Calu3 (cell line): ENCODE measurements at regions not wholly inside any gene's neighbourhood (a gene's known extent, or its start where the extent isn't known, plus 50 kb on each side); places are given as distances from the start of the nearest gene placed in this dataset.
"Not testable (repeated sequence)": the region's sequence is repeated elsewhere in the genome, so short reads cannot be mapped to it uniquely, and the experiment has no call there.

Experiments
- BruUV-seq: library from RNA; stranded (reverse); fragments of 400-500 nt; replicated peaks from 2 replicates; lab custom pipeline; 2021; lab: Mats Ljungman, UMichigan
- CTCF ChIA-PET: fragments of 300-600 bp; sonication (Branson Sonifier 250); formaldehyde crosslinking; loops from one replicate; lab custom pipeline; 2022; ENCODE audit warnings: antibody characterized with exemption; lab: Charles Lee
- DNase-seq: peaks from one replicate; pipeline ENCODE4 v3.0.0; 2022
- H3K27ac Mint-ChIP-seq: one replicate; pipeline ENCODE4 v1.8.0; 2022; ENCODE audit warnings: mixed read lengths; ENCODE audit not compliant: unreplicated experiment
- H3K27me3 Mint-ChIP-seq: one replicate; pipeline ENCODE4 v1.8.0; 2022; ENCODE audit warnings: mixed read lengths; ENCODE audit not compliant: unreplicated experiment
- H3K36me3 Mint-ChIP-seq: one replicate; pipeline ENCODE4 v1.8.0; 2022; ENCODE audit warnings: mild to moderate bottlenecking, moderate library complexity, mixed read lengths; ENCODE audit not compliant: insufficient read depth, unreplicated experiment
- H3K4me1 Mint-ChIP-seq: one replicate; pipeline ENCODE4 v1.8.0; 2022; ENCODE audit warnings: mild to moderate bottlenecking, low read depth, mixed read lengths; ENCODE audit not compliant: unreplicated experiment
- H3K4me3 Mint-ChIP-seq: one replicate; pipeline ENCODE4 v1.8.0; 2022; ENCODE audit warnings: mild to moderate bottlenecking, low read depth, moderate library complexity, mixed read lengths; ENCODE audit not compliant: unreplicated experiment
- H3K9me3 Mint-ChIP-seq: one replicate; pipeline ENCODE4 v1.8.0; 2022; ENCODE audit warnings: low read depth, mixed read lengths; ENCODE audit not compliant: unreplicated experiment
- intact Hi-C: fragments of 100-400 bp; cut with micrococcal nuclease; formaldehyde crosslinking; loops from one replicate; pipeline ENCODE4 v1.10.0; 2022; ENCODE audit not compliant: unreplicated experiment
- TF ChIP-seq, protein P1 (sequence below): fragments of 200-600 bp; IDR thresholded peaks from one replicate; pipeline ENCODE4 v1.8.0; 2022; ENCODE audit warnings: antibody characterized with exemption; ENCODE audit not compliant: unreplicated experiment

DNA sequence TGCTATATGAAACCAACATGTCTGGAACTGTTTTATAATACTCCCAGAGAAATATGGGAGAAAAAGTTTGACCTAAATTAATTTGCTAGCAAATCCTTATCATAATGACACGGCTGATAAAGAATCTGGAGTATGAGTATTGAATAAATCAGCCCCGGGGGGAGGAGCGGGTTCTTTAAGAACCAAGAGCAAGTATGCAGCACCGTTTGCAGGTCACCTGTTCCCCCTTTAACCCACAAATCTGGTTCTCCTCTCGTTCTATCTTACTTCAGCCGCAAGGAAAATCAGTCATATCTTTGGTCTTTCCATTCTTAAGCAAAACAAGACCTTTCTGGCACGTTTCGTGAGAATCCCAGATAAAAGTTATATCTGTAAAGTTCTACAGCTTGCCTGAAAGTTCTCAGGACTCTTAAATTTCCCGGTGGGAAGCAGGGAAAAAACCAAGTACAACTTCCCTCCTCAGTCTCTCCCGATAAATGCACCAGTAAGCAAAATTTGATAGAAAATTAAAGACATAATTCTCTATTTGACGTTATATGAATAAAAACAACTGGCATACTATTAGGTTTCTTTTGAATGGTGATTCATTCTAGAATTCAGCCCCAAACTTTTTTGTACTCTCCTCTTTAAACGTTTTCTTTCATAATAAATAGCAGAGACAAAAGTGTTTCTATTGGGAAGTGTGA, 348.6 kb downstream of the ZBBX start:
- Mint-ChIP-seq H3K9me3 (no peaks in the 10 kb centered on the region), H3K4me1 (peaks cover 14% of the 10 kb centered on the region), H3K27me3 (no peaks in the 10 kb centered on the region), H3K4me3 (no peak overlapping the region), H3K36me3 (no peaks in the 10 kb centered on the region), H3K27ac (no peak overlapping the region)
- no TSS peak for BruUV-seq
- DNase-seq: peak; percentile 23
- CTCF ChIA-PET: interaction anchor here (0.6 to 1.0 kb wide), 3 partner anchors 181 to 1825 kb away, joined by 3 read pairs; no protein-coding TSS in a partner anchor
- intact Hi-C loops: loop anchor here (1.0 to 5.0 kb wide), 8 partner anchors 129 to 1824 kb away; no protein-coding TSS in a partner anchor
- TF ChIP-seq, protein P1, sequence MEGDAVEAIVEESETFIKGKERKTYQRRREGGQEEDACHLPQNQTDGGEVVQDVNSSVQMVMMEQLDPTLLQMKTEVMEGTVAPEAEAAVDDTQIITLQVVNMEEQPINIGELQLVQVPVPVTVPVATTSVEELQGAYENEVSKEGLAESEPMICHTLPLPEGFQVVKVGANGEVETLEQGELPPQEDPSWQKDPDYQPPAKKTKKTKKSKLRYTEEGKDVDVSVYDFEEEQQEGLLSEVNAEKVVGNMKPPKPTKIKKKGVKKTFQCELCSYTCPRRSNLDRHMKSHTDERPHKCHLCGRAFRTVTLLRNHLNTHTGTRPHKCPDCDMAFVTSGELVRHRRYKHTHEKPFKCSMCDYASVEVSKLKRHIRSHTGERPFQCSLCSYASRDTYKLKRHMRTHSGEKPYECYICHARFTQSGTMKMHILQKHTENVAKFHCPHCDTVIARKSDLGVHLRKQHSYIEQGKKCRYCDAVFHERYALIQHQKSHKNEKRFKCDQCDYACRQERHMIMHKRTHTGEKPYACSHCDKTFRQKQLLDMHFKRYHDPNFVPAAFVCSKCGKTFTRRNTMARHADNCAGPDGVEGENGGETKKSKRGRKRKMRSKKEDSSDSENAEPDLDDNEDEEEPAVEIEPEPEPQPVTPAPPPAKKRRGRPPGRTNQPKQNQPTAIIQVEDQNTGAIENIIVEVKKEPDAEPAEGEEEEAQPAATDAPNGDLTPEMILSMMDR: no peak

DNA sequence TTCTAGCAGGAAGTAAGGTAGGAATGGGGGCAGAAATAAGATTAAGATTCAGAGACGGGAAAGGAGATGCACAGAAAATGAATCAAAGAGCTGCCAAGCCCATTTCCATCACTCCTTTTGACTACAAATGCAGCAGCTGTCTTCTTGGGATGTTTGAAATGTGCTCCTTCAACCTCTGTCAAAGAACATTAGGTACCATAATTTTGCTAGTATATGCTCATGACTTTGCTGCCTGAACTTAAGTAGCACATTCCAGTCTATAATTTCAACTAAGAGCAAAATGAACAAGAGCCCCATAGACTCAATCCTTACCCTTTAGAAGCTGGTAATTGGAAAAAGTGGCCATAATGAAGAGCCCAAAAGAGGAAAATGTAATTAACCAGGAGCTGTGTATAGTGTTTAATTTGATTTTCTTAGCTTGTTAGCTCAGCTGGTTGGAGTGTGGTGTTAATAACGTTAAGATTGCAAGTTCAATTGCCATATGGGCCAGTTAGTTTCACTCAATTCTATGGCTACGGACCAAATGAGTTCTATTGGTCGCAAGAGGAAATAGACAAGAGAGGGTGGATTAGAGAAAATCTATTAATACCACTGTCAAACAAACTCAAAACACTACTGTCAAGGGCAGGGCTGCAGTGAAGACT, 349.9 kb downstream of the ZBBX start:
- TF ChIP-seq, protein P1: no peak
- Mint-ChIP-seq H3K9me3 (no peaks in the 10 kb centered on the region), H3K27me3 (no peaks in the 10 kb centered on the region), H3K4me1 (peaks cover 14% of the 10 kb centered on the region), H3K36me3 (no peaks in the 10 kb centered on the region), H3K4me3 (no peak overlapping the region), H3K27ac (no peak overlapping the region)
- CTCF ChIA-PET: no interaction called here
- no peak for DNase-seq
- no TSS peak for BruUV-seq
- intact Hi-C loops: loop anchor here (2.0 to 5.0 kb wide), 5 partner anchors 128 to 1823 kb away; no protein-coding TSS in a partner anchor

DNA sequence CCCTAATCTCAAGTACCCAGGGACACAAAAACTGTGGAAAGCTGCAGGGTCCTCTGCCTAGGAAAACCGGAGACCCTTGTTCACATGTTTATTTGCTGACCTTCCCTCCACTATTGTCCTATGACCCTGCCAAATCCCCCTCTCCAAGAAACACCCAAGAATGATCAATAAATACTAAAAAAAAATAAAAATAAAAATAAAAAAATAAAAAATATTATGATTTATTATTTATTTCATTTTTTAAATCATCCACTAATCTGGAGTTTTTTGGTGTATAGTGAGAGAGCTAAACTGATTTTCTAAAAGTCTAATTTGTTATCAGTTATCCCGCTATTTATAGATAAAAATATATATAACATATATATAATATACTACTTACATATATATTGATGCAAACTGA, 360.6 kb downstream of the ZBBX start:
- intact Hi-C loops, H3K27ac Mint-ChIP-seq, DNase-seq, H3K27me3 Mint-ChIP-seq, BruUV-seq, CTCF ChIA-PET, H3K36me3 Mint-ChIP-seq, H3K4me3 Mint-ChIP-seq, H3K4me1 Mint-ChIP-seq, H3K9me3 Mint-ChIP-seq: not testable (repeated sequence)

- BruUV-seq, H3K9me3 Mint-ChIP-seq, H3K27ac Mint-ChIP-seq, intact Hi-C loops, H3K36me3 Mint-ChIP-seq, H3K4me1 Mint-ChIP-seq, H3K4me3 Mint-ChIP-seq, DNase-seq, H3K27me3 Mint-ChIP-seq, CTCF ChIA-PET: not testable (repeated sequence)
Measured at GRCh38 chr3:167018591-167019111, 361.4 kb downstream of the ZBBX start.

GRCh38 chr3:167012691-167013090, 367.4 kb downstream of the ZBBX start:
- DNase-seq: no peak
- CTCF ChIA-PET: no interaction called here
- no peaks in the 10 kb centered on the region for H3K27me3 Mint-ChIP-seq
- no peaks in the 10 kb centered on the region for H3K36me3 Mint-ChIP-seq
- no peak overlapping the region for H3K27ac Mint-ChIP-seq
- intact Hi-C loops: no loop called here
- TF ChIP-seq, protein P1: no peak
- no peak overlapping the region for H3K4me3 Mint-ChIP-seq
- H3K4me1 Mint-ChIP-seq: no peaks in the 10 kb centered on the region
- BruUV-seq: no TSS peak
- peaks cover 8% of the 10 kb centered on the region for H3K9me3 Mint-ChIP-seq
